PC-3 (cell line): ENCODE measurements at regions not wholly inside any gene's neighbourhood (a gene's known extent, or its start where the extent isn't known, plus 50 kb on each side); places are given as distances from the start of the nearest gene placed in this dataset.

ENCODE experiments used
- ATAC-seq: fragments of 200-7000 bp; cut with Tn5 transposase; 2 replicates; pipeline ENCODE4 v1.9.1; 2020; ENCODE audit warnings: mild to moderate bottlenecking, moderate library complexity
- BruUV-seq: library from RNA; stranded (reverse); fragments of 400-500 nt; replicated peaks from 2 replicates; lab custom pipeline; 2021; lab: Mats Ljungman, UMichigan
- CTCF ChIA-PET: fragments of 300-600 bp; sonication (Branson Sonifier 250); formaldehyde crosslinking; loops from one replicate; lab custom pipeline; 2022; ENCODE audit warnings: antibody characterized with exemption; lab: Charles Lee
- POLR2A ChIA-PET: fragments of 300-600 bp; sonication (Branson Sonifier 250); formaldehyde crosslinking; loops from one replicate; lab custom pipeline; 2022; ENCODE audit warnings: antibody characterized with exemption; ENCODE audit not compliant: unreplicated experiment; lab: Charles Lee
- DNase-seq: peaks from one replicate; pipeline ENCODE4 v3.0.0-alpha.2; 2015
- H2AFZ ChIP-seq: fragments of 300-600 bp; sonication (generic); 2 replicates; pipeline ENCODE4 v1.6.0; 2016; ENCODE audit warnings: antibody characterized with exemption, low read length
- H3F3A ChIP-seq: fragments of 300-600 bp; sonication (generic); one replicate; pipeline ENCODE4 v1.6.0; 2017; ENCODE audit warnings: antibody characterized with exemption, low read length, control low read depth, mild to moderate bottlenecking; ENCODE audit not compliant: unreplicated experiment
- H3K27ac ChIP-seq: fragments of 300-600 bp; sonication (generic); 2 replicates; pipeline ENCODE4 v1.5.1; 2016; ENCODE audit warnings: mild to moderate bottlenecking, low read length
- H3K27me3 ChIP-seq: fragments of 300-600 bp; sonication (generic); 2 replicates; pipeline ENCODE4 v1.6.1; 2016; ENCODE audit warnings: low read length, mixed read lengths
- H3K36me3 ChIP-seq: fragments of 300-600 bp; sonication (generic); 2 replicates; pipeline ENCODE4 v1.6.1; 2016; ENCODE audit warnings: low read depth, mixed run types, low read length, mixed read lengths
- H3K4me1 ChIP-seq: fragments of 300-600 bp; sonication (generic); 2 replicates; pipeline ENCODE4 v1.5.1; 2016; ENCODE audit warnings: low read length; ENCODE audit not compliant: insufficient read depth
- H3K4me2 ChIP-seq: fragments of 300-600 bp; sonication (generic); 2 replicates; pipeline ENCODE4 v1.6.0; 2016; ENCODE audit warnings: low read length
- H3K4me3 ChIP-seq: fragments of 300-600 bp; sonication (generic); 2 replicates; pipeline ENCODE4 v1.5.1; 2016; ENCODE audit warnings: mild to moderate bottlenecking, low read length, mixed read lengths
- H3K79me2 ChIP-seq: fragments of 300-600 bp; sonication (generic); 2 replicates; pipeline ENCODE4 v1.6.1; 2017; ENCODE audit warnings: low read length, mixed read lengths
- H3K9ac ChIP-seq: fragments of 300-600 bp; sonication (generic); 2 replicates; pipeline ENCODE4 v1.6.0; 2016; ENCODE audit warnings: mild to moderate bottlenecking, low read length
- H3K9me2 ChIP-seq: fragments of 300-600 bp; sonication (generic); replicated peaks from 2 replicates; pipeline ENCODE4 v1.6.1; 2016; ENCODE audit warnings: mixed run types, low read length, mixed read lengths
- H3K9me3 ChIP-seq: fragments of 300-600 bp; sonication (generic); 2 replicates; pipeline ENCODE4 v1.6.1; 2016; ENCODE audit warnings: low read length, mixed read lengths
- H4K20me1 ChIP-seq: fragments of 300-600 bp; sonication (generic); 2 replicates; pipeline ENCODE4 v1.6.1; 2016; ENCODE audit warnings: low read length, mixed read lengths
- CTCF ChIP-seq: fragments of 300-600 bp; sonication (generic); conservative IDR thresholded peaks from 2 replicates; pipeline ENCODE4 v1.5.1; 2017; ENCODE audit warnings: antibody characterized with exemption, low read depth, mild to moderate bottlenecking, low read length
- EZH2 ChIP-seq: fragments of 300-600 bp; sonication (generic); IDR thresholded peaks from one replicate; pipeline ENCODE4 v1.6.1; 2017; ENCODE audit warnings: antibody characterized with exemption, mild to moderate bottlenecking, low read length; ENCODE audit not compliant: unreplicated experiment
- EZH2phosphoT487 ChIP-seq: fragments of 300-600 bp; sonication (generic); IDR thresholded peaks from 2 replicates; pipeline ENCODE4 v1.6.1; 2018; ENCODE audit warnings: mild to moderate bottlenecking, antibody characterized with exemption, low read length, borderline replicate concordance
- intact Hi-C: fragments of 100-400 bp; cut with micrococcal nuclease; formaldehyde crosslinking; loops from 2 replicates; pipeline ENCODE4 v1.9.0; 2023

GRCh38 chr11:116093481-116094270 lies 589.5 kb upstream of the CADM1 start:
- TF ChIP-seq EZH2 (no peak), EZH2phosphoT487 (no peak), CTCF (no peak)
- intact Hi-C loops: no loop called here
- POLR2A ChIA-PET: no interaction called here

GRCh38 chr11:116093065-116093464 lies 588.9 kb upstream of the CADM1 start:
- Histone ChIP-seq H3K79me2 (no peaks in the 10 kb centered on the region), H3K9me2 (no peaks in the 10 kb centered on the region), H4K20me1 (no peaks in the 10 kb centered on the region), H2AFZ (no peak overlapping the region), H3K4me2 (no peak overlapping the region), H3K9ac (no peak overlapping the region), H3K27ac (no peak overlapping the region), H3K36me3 (no peaks in the 10 kb centered on the region), H3K9me3 (peaks cover 6% of the 10 kb centered on the region; the same call in 1 of the 2 replicates), H3K4me1 (no peaks in the 10 kb centered on the region), H3F3A (no peaks in the 10 kb centered on the region), H3K27me3 (no peaks in the 10 kb centered on the region), H3K4me3 (no peak overlapping the region)
- no TSS peak for BruUV-seq
- ATAC-seq (no peak), DNase-seq (no peak)
- POLR2A ChIA-PET: no interaction called here
- CTCF ChIA-PET: no interaction called here
- intact Hi-C loops: no loop called here
- TF ChIP-seq CTCF (no peak), EZH2 (no peak), EZH2phosphoT487 (no peak)

More at GRCh38 chr11:116093481-116094270, 589.5 kb upstream of the CADM1 start:
- Histone ChIP-seq H4K20me1 (no peaks in the 10 kb centered on the region), H2AFZ (no peak overlapping the region), H3K4me3 (no peak overlapping the region), H3F3A (no peaks in the 10 kb centered on the region), H3K27ac (no peak overlapping the region), H3K4me2 (no peak overlapping the region), H3K27me3 (no peaks in the 10 kb centered on the region), H3K4me1 (no peaks in the 10 kb centered on the region), H3K9ac (no peak overlapping the region), H3K9me3 (peaks cover 9% of the 10 kb centered on the region; the same call in 1 of the 2 replicates), H3K79me2 (no peaks in the 10 kb centered on the region), H3K36me3 (no peaks in the 10 kb centered on the region), H3K9me2 (no peaks in the 10 kb centered on the region)
- BruUV-seq: no TSS peak
- CTCF ChIA-PET: no interaction called here
- DNase-seq (no peak), ATAC-seq (no peak)

GRCh38 chr11:116086426-116086825 lies 582.2 kb upstream of the CADM1 start:
- BruUV-seq: no TSS peak
- ATAC-seq: no peak

More at GRCh38 chr11:116086426-116086825, 582.2 kb upstream of the CADM1 start:
- H3K79me2 ChIP-seq: no peaks in the 10 kb centered on the region
- TF ChIP-seq EZH2phosphoT487: no peak
- TF ChIP-seq CTCF: no peak
- TF ChIP-seq EZH2: no peak
- no peaks in the 10 kb centered on the region for H3K36me3 ChIP-seq
- no peak for DNase-seq
- H3K4me3 ChIP-seq: no peak overlapping the region
- no peaks in the 10 kb centered on the region for H3K9me2 ChIP-seq
- intact Hi-C loops: no loop called here
- ChIA-PET CTCF (no interaction called here), POLR2A (no interaction called here)
- H3K27me3 ChIP-seq: no peaks in the 10 kb centered on the region
- H3K9ac ChIP-seq: no peak overlapping the region
- no peaks in the 10 kb centered on the region for H4K20me1 ChIP-seq
- no peaks in the 10 kb centered on the region for H3K4me1 ChIP-seq
- no peak overlapping the region for H3K4me2 ChIP-seq
- H3K27ac ChIP-seq: no peak overlapping the region
- 0 out of 2 replicates have a peak, but pooled peaks cover 14% of the 10 kb centered on the region for H3K9me3 ChIP-seq
- H3F3A ChIP-seq: no peaks in the 10 kb centered on the region
- no peak overlapping the region for H2AFZ ChIP-seq
